ENCODE measurements at regions not wholly inside any gene's neighbourhood (a gene's known extent, or its start where the extent isn't known, plus 50 kb on each side); places are given as distances from the start of the nearest gene placed in this dataset.

GRCh38 chr10:28468707-28469483 is 64.0 kb upstream of the WAC start:
- POLR2A ChIA-PET = interaction anchor here (0.5 kb wide), 1 partner anchor 63 kb away, joined by 4 read pairs; no protein-coding TSS in a partner anchor
- Histone ChIP-seq H3K4me3 (ENCODE audit: low read depth, low read length) (no peak overlapping the region), H3K27me3 (ENCODE audit: control insufficient read depth, insufficient read depth, low read length) (no peaks in the 10 kb centered on the region), H3K27ac (ENCODE audit: low read depth, low read length) (no peak overlapping the region), H3K9me3 (ENCODE audit: control insufficient read depth, insufficient read depth, low read length) (no peaks in the 10 kb centered on the region)
- CTCF ChIA-PET = interaction anchor here (0.7 to 1.3 kb wide), 2 partner anchors 11 to 40 kb away, joined by 3 read pairs; no protein-coding TSS in a partner anchor
- no peak for TF ChIP-seq CTCF (IDR thresholded peaks at IDR 0.05; ENCODE audit: low read depth, low read length)
- no peak for DNase-seq (ENCODE audit: low read depth, low spot score)

DNA sequence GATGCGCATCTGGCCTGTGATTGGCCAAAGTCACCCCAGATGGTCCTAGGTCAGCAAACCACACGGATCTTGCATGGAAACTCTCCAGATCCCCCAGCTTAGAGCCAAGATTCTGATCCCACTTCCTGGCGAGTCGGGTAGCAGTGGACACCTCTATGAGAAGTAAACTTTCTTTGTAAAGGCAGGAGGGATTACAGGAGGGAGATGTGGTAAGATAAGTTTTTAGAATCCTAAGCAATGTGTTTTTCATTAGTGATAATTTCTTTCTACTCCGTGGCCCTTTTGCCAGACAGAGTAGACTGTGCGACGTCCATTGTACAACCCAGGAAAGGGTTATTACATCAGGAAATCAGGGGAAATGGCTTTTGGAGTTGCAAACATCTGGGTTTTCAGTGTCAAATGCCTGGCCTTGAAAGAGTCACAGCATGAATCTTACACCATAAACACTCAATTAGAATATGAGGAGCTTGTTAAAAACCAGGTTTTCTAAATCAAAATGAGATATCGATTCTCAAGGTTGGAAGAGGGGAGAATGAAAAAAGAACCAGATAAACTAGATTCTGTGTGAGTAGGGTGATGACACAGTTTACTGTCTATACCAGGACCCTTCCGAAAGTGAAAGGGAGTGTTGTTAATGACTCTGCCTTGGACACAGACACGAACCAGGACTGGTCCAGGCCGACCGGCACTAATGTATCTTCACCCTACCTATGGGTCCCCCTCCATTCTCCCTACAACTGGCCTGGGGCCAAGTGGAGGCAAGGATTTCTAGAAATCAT is 61.9 kb upstream of the WAC start:
- Histone ChIP-seq H3K27ac (ENCODE audit: low read depth, low read length) (no peak overlapping the region), H3K4me3 (ENCODE audit: low read depth, low read length) (no peak overlapping the region), H3K27me3 (ENCODE audit: control insufficient read depth, insufficient read depth, low read length) (no peaks in the 10 kb centered on the region), H3K9me3 (ENCODE audit: control insufficient read depth, insufficient read depth, low read length) (no peaks in the 10 kb centered on the region)
- no peak for DNase-seq (ENCODE audit: low read depth, low spot score)
- ChIA-PET POLR2A (no interaction called here), CTCF (no interaction called here)
- TF ChIP-seq CTCF (IDR thresholded peaks at IDR 0.05; ENCODE audit: low read depth, low read length) = no peak

DNA sequence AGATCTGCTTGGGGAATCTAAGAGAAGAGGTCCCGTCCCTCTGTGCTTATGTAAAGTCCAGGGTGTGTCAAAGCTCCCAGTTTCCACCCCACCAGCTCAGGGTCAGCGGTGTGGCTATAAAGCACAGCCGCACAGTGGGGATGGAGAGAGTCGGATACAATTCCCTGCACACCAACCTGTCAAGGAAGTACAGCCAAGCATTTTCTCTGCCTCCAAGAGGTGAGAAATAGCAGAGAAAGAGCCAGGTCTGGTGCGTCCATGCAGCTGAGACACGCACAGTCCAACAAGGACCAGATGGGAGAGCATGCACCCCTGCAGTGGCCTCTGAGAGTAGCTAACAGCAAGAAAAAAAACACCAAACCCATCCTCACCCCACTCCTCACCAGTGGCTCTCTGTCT is 61.3 kb upstream of the WAC start:
- Histone ChIP-seq H3K27me3 (ENCODE audit: control insufficient read depth, insufficient read depth, low read length) (no peaks in the 10 kb centered on the region), H3K4me3 (ENCODE audit: low read depth, low read length) (no peak overlapping the region), H3K27ac (ENCODE audit: low read depth, low read length) (no peak overlapping the region), H3K9me3 (ENCODE audit: control insufficient read depth, insufficient read depth, low read length) (no peaks in the 10 kb centered on the region)
- no peak for TF ChIP-seq CTCF (IDR thresholded peaks at IDR 0.05; ENCODE audit: low read depth, low read length)
- CTCF ChIA-PET = no interaction called here
- POLR2A ChIA-PET = no interaction called here
- no peak for DNase-seq (ENCODE audit: low read depth, low spot score)

DNA sequence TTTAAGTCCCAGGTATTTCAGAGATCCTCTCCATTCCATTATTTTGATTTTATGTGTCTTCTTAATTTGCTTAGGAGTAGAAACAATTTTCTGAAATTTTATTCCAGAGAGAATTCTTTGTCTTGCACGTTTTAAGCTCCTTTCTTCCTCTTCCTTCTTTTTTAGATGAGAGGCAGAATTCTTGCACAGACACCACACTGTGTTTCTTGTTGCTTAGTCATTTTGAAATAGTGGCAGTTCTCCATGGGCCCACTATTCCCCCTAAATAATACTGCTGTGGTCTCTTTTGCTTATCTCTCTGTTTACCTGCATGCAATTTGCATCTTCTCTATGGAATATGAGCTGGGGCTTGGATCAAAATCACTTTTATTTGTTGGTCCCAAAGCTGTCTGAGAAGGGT is 54.3 kb upstream of the WAC start:
- no peak for TF ChIP-seq CTCF (IDR thresholded peaks at IDR 0.05; ENCODE audit: low read depth, low read length)
- peaks cover 6% of the 10 kb centered on the region for H3K27me3 ChIP-seq (ENCODE audit: control insufficient read depth, insufficient read depth, low read length)
- ChIA-PET POLR2A (no interaction called here), CTCF (no interaction called here)
- H3K27ac ChIP-seq (ENCODE audit: low read depth, low read length) = no peak overlapping the region
- no peaks in the 10 kb centered on the region for H3K9me3 ChIP-seq (ENCODE audit: control insufficient read depth, insufficient read depth, low read length)
- H3K4me3 ChIP-seq (ENCODE audit: low read depth, low read length) = no peak overlapping the region
- no peak for DNase-seq (ENCODE audit: low read depth, low spot score)

DNA sequence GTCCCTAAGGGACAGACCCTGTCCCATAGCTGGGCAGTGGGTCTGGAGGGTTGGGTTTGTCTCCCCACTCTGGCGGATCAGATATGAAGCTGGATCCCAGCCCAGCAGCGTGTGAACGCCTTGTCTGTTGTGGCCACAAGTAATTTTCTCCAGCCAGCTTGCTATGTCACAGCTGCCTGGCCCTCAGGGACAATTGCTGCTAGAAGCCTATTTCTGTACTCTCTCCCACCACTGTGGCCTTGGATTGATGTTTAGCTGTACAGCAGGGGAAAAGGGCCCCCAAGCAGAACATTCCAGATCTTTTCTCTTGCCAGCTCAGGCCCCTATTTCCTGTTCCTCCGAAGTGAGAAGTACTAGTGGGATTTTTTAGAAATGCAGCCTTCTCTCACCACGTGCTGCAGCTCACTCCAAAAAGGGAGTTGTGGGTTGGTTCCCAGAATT is 53.5 kb upstream of the WAC start:
- H3K27ac ChIP-seq (ENCODE audit: low read depth, low read length) = no peak overlapping the region
- no peak for TF ChIP-seq CTCF (IDR thresholded peaks at IDR 0.05; ENCODE audit: low read depth, low read length)
- H3K27me3 ChIP-seq (ENCODE audit: control insufficient read depth, insufficient read depth, low read length) = peaks cover 6% of the 10 kb centered on the region
- H3K9me3 ChIP-seq (ENCODE audit: control insufficient read depth, insufficient read depth, low read length) = no peaks in the 10 kb centered on the region
- CTCF ChIA-PET = interaction anchor here (1.1 kb wide), 1 partner anchor 10 kb away, joined by 3 read pairs; no protein-coding TSS in a partner anchor
- POLR2A ChIA-PET = no interaction called here
- DNase-seq (ENCODE audit: low read depth, low spot score) = no peak
- H3K4me3 ChIP-seq (ENCODE audit: low read depth, low read length) = no peak overlapping the region
